PC-3 (cell line): ENCODE measurements at regions not wholly inside any gene's neighbourhood (a gene's known extent, or its start where the extent isn't known, plus 50 kb on each side); places are given as distances from the start of the nearest gene placed in this dataset.

ENCODE experiments used
- CTCF ChIP-seq: fragments of 300-600 bp; sonication (generic); conservative IDR thresholded peaks from 2 replicates; pipeline ENCODE4 v1.5.1; 2017; ENCODE audit warnings: antibody characterized with exemption, low read depth, mild to moderate bottlenecking, low read length
- EZH2phosphoT487 ChIP-seq: fragments of 300-600 bp; sonication (generic); IDR thresholded peaks from 2 replicates; pipeline ENCODE4 v1.6.1; 2018; ENCODE audit warnings: mild to moderate bottlenecking, antibody characterized with exemption, low read length, borderline replicate concordance

- TF ChIP-seq EZH2phosphoT487, result no peak
- no peak for TF ChIP-seq CTCF
These were observed 200.0 kb downstream of the SETD4 start for GRCh38 chr21:35860189-35860869.
